HL-60 (cell line): ENCODE measurements at regions not wholly inside any gene's neighbourhood (a gene's known extent, or its start where the extent isn't known, plus 50 kb on each side); places are given as distances from the start of the nearest gene placed in this dataset.

Source experiments
- DNase-seq, 2 experiments: peaks; one replicate each; pipeline ENCODE4 v3.0.0-alpha.2; 2010 to 2020; ENCODE audit warnings: low read depth in 1 of 2, low spot score in 1 of 2
- H3K27ac ChIP-seq: fragments of 250-450 bp; sonication (Bioruptor Pico); replicated peaks from 2 replicates; pipeline ENCODE4 v1.5.1; 2020; ENCODE audit warnings: mild to moderate bottlenecking, moderate library complexity
- H3K27me3 ChIP-seq: fragments of 250-450 bp; sonication (Bioruptor Pico); 2 replicates; pipeline ENCODE4 v1.5.1; 2021; ENCODE audit warnings: mild to moderate bottlenecking, moderate library complexity; ENCODE audit not compliant: insufficient read depth, poor library complexity, severe bottlenecking
- H3K4me3 ChIP-seq: replicated peaks from 2 replicates; pipeline ENCODE4 v1.5.1; 2011; ENCODE audit warnings: mild to moderate bottlenecking, control low read depth, low read length; ENCODE audit not compliant: insufficient read depth
- GABPA ChIP-seq: IDR thresholded peaks from 2 replicates; pipeline ENCODE4 v1.6.1; 2012; ENCODE audit warnings: low read depth
- POLR2AphosphoS5 ChIP-seq: IDR thresholded peaks from 2 replicates; pipeline ENCODE4 v1.6.1; 2012; ENCODE audit warnings: low read depth
- SPI1 ChIP-seq: IDR thresholded peaks from 2 replicates; pipeline ENCODE4 v1.6.1; 2012; ENCODE audit warnings: low read depth, mild to moderate bottlenecking, borderline replicate concordance
- TF ChIP-seq, protein P1 (sequence below): IDR thresholded peaks from 2 replicates; pipeline ENCODE4 v1.6.1; 2012; ENCODE audit warnings: low read depth; ENCODE audit not compliant: insufficient replicate concordance
- TF ChIP-seq, protein P2 (sequence below): IDR thresholded peaks from one replicate; pipeline ENCODE4 v1.5.1; 2011; ENCODE audit warnings: low read length, control low read depth, inconsistent platforms; ENCODE audit not compliant: insufficient read depth

DNA sequence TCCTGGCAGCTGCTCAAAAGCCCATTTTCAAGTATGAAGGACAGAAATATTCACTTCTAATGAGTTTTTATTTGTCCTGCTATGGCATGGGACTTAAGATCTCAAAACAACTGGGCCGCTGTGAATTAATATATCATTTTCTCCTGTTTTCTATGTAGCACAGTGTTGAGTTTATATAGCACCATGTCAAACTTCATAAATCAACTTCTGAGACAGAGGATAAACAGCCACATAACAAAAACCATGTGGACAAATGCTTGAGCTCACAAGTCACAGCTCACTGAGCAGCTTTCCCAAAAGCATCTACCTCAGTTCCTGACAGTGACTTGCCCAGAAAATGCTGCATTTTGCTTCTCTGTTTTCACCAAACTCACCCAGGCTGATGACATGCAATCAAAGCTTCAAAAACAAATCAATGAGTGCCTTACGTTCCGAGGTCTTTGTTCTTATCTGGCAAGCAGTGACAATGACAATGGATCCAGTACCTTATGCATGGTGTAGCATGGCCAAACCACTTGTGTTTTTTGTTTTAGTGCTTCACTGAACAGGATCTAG lies 722.6 kb downstream of the LRRIQ3 start:
- no peaks in the 10 kb centered on the region for H3K27me3 ChIP-seq
- DNase-seq, result no peak
- TF ChIP-seq, protein P1, sequence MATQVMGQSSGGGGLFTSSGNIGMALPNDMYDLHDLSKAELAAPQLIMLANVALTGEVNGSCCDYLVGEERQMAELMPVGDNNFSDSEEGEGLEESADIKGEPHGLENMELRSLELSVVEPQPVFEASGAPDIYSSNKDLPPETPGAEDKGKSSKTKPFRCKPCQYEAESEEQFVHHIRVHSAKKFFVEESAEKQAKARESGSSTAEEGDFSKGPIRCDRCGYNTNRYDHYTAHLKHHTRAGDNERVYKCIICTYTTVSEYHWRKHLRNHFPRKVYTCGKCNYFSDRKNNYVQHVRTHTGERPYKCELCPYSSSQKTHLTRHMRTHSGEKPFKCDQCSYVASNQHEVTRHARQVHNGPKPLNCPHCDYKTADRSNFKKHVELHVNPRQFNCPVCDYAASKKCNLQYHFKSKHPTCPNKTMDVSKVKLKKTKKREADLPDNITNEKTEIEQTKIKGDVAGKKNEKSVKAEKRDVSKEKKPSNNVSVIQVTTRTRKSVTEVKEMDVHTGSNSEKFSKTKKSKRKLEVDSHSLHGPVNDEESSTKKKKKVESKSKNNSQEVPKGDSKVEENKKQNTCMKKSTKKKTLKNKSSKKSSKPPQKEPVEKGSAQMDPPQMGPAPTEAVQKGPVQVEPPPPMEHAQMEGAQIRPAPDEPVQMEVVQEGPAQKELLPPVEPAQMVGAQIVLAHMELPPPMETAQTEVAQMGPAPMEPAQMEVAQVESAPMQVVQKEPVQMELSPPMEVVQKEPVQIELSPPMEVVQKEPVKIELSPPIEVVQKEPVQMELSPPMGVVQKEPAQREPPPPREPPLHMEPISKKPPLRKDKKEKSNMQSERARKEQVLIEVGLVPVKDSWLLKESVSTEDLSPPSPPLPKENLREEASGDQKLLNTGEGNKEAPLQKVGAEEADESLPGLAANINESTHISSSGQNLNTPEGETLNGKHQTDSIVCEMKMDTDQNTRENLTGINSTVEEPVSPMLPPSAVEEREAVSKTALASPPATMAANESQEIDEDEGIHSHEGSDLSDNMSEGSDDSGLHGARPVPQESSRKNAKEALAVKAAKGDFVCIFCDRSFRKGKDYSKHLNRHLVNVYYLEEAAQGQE, result no peak
- no peak for TF ChIP-seq SPI1
- TF ChIP-seq POLR2AphosphoS5, result no peak
- TF ChIP-seq, protein P2, sequence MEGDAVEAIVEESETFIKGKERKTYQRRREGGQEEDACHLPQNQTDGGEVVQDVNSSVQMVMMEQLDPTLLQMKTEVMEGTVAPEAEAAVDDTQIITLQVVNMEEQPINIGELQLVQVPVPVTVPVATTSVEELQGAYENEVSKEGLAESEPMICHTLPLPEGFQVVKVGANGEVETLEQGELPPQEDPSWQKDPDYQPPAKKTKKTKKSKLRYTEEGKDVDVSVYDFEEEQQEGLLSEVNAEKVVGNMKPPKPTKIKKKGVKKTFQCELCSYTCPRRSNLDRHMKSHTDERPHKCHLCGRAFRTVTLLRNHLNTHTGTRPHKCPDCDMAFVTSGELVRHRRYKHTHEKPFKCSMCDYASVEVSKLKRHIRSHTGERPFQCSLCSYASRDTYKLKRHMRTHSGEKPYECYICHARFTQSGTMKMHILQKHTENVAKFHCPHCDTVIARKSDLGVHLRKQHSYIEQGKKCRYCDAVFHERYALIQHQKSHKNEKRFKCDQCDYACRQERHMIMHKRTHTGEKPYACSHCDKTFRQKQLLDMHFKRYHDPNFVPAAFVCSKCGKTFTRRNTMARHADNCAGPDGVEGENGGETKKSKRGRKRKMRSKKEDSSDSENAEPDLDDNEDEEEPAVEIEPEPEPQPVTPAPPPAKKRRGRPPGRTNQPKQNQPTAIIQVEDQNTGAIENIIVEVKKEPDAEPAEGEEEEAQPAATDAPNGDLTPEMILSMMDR, result no peak
- TF ChIP-seq GABPA, result no peak
- H3K4me3 ChIP-seq, result no peak overlapping the region
- no peak overlapping the region for H3K27ac ChIP-seq

DNA sequence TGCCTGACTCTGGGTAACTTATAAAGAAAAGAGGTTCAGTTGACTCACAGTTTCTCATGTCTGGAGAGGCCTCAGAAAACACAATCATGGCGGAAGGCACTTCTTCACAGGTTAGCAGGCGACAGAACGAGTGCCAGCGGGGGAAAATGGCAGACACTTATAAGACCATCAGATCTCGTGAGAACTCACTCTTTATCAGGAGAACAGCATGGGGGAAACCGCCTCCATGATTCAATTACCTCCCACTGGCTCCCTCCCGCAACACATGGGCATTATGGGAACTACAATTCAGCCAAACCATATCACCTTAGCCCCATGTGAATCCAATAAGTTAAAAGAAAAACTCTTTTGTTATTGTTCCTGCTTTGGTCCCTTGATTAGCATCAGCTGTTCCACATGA lies 725.2 kb downstream of the LRRIQ3 start:
- no peak for DNase-seq
- H3K27ac ChIP-seq, result no peak overlapping the region

DNA sequence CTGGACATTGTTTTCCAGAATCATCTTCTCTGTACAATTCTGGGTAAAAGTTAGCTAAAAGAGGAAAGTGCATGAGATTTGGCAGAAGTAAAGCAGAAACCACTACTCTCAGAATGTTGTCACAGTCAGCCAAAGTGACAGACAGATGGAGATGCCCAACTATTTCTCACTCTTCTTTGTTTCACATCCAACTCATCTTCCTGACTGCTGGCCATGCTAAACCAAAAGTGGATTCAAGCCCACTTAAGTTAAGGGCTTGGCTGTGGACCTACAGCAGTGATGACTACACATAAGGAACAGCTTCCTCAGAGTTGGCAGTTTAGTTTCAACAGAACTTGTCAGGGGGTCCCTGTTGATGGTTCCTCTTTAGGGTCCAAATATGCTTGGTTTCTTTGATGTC lies 730.2 kb downstream of the LRRIQ3 start:
- TF ChIP-seq SPI1 (no peak), GABPA (no peak), POLR2AphosphoS5 (no peak)
- TF ChIP-seq, protein P1, result no peak
- TF ChIP-seq, protein P2, result no peak
- DNase-seq, result no peak
- Histone ChIP-seq H3K27ac (no peak overlapping the region), H3K4me3 (no peak overlapping the region), H3K27me3 (no peaks in the 10 kb centered on the region)

More for the DNA sequence above, 725.2 kb downstream of the LRRIQ3 start:
- H3K27me3 ChIP-seq, result no peaks in the 10 kb centered on the region
- H3K4me3 ChIP-seq, result no peak overlapping the region
- TF ChIP-seq, protein P2, result no peak
- TF ChIP-seq GABPA, result no peak
- TF ChIP-seq SPI1, result no peak
- TF ChIP-seq POLR2AphosphoS5, result no peak
- TF ChIP-seq, protein P1, result no peak
